ENCODE measurements at regions not wholly inside any gene's neighbourhood (a gene's known extent, or its start where the extent isn't known, plus 50 kb on each side); places are given as distances from the start of the nearest gene placed in this dataset.

DNA sequence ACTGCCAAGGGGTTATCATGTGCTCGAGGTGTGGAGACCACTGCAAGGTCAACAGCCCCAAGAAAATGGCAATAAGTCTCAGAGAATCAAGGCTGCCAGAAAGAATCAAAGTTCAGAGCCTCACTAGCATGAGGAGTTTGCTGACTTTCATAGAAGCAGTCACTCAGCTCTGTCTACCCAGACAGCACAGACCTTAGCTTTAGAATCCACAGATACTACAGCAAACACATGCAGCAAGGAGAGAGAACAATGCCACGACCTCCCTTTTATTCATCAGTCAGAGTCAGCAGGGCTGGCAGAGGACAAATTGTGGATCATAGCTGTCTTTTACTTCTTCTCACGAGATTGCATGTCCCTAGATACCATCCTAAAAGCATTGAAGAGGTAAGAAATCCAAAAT lies 121.3 kb downstream of the MBL2 start:
- DNase-seq (ENCODE audit: extremely low read depth, low read depth), result no peak
- TF ChIP-seq, protein P1, sequence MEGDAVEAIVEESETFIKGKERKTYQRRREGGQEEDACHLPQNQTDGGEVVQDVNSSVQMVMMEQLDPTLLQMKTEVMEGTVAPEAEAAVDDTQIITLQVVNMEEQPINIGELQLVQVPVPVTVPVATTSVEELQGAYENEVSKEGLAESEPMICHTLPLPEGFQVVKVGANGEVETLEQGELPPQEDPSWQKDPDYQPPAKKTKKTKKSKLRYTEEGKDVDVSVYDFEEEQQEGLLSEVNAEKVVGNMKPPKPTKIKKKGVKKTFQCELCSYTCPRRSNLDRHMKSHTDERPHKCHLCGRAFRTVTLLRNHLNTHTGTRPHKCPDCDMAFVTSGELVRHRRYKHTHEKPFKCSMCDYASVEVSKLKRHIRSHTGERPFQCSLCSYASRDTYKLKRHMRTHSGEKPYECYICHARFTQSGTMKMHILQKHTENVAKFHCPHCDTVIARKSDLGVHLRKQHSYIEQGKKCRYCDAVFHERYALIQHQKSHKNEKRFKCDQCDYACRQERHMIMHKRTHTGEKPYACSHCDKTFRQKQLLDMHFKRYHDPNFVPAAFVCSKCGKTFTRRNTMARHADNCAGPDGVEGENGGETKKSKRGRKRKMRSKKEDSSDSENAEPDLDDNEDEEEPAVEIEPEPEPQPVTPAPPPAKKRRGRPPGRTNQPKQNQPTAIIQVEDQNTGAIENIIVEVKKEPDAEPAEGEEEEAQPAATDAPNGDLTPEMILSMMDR (IDR thresholded peaks at IDR 0.05; ENCODE audit: low read depth, low read length, missing control alignments), result no peak
- H3K4me3 ChIP-seq (replicated peaks; ENCODE audit: low read depth, low read length), result no peak overlapping the region

DNA sequence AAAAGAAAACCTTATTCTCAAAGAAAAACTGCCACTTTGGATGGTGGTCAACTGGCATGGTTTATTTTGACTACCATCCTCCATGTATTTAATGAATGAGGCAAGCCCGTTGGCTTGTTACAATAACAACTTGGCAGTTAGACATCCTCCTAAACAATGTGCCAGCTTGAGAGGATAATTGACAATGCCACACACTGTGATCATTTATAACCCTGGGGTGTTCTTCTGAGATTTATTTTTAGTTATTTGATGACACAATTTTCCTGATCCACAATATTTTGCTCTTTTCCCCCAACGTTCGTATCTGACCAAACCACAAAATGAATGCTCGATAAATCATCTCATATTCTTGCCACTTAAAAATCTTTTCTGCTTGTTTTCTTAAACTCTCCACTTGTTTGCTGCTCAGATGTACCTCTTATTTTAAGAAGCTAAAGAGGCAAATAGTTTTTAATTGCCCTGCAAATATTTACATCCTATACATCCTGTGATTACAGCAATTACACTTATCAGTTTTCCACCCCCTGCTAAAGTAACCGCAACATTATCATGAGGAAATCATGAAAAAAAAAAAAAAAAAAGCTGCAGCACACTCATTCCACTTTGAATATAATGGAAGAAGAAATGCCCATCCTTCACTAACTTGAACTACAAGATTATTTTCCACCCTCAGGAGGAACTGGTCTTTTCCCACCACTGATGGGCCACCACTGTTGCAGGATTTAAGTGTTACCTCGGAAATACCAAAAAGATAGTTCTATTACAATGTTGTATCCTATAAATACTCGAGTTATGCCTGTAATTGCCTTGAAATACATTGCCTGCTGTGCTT lies 119.9 kb downstream of the MBL2 start:
- no peak overlapping the region for H3K4me3 ChIP-seq (replicated peaks; ENCODE audit: low read depth, low read length)
- TF ChIP-seq, protein P1 (IDR thresholded peaks at IDR 0.05; ENCODE audit: low read depth, low read length, missing control alignments), result no peak
- DNase-seq (ENCODE audit: extremely low read depth, low read depth), result no peak

DNA sequence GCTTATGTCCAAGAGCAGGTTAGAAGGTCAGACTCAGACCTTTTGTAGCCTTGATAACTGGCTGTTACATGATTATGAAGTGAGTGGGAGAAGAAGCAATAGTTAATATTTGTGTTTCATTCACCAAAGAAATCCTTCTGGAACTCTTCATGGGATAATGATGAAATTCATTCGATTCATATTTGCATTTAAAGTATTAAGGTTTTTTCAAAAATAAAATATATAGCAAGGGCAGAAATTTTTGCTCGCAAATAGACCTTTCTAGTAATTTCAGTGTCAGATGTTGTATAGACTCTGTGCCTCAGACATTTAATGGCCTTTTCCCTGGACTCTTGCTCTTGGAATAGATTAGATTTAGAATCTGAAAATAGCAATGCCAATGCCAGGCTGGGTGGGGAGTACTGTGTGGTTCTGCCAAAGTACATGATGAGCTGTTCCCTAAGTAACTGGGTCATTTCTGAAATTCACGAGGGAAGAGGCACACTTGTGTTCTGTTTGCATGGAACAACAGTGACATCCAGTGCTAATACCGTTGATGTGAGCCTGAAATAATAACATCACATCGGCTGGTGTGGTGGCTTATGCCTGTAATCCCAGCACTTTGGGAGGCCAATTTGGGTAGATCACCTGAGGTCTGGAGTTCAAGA lies 119.2 kb downstream of the MBL2 start:
- TF ChIP-seq, protein P1 (IDR thresholded peaks at IDR 0.05; ENCODE audit: low read depth, low read length, missing control alignments), result no peak
- H3K4me3 ChIP-seq (replicated peaks; ENCODE audit: low read depth, low read length), result no peak overlapping the region
- DNase-seq (ENCODE audit: extremely low read depth, low read depth), result no peak

DNA sequence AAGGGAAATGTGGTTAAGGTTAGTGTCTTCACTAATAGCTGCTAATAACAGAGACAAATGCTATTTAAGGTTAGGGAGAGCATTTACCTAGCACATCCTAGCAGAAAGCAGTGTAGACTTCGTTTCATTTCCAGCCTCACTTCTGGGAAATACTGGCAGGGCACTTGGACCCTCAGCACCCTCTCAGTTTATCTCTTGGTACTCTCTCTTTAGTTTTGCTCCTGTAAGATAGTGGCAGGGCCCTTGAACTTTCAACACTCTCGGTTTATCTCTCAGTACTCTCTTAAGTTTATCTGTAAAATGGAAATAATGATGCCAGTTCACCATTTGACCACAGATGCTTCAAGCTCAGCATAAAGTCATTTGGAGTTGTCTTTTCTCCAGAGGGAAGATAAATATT lies 118.4 kb downstream of the MBL2 start:
- no peak overlapping the region for H3K4me3 ChIP-seq (replicated peaks; ENCODE audit: low read depth, low read length)
- TF ChIP-seq, protein P1 (IDR thresholded peaks at IDR 0.05; ENCODE audit: low read depth, low read length, missing control alignments), result no peak
- no peak for DNase-seq (ENCODE audit: extremely low read depth, low read depth)

DNA sequence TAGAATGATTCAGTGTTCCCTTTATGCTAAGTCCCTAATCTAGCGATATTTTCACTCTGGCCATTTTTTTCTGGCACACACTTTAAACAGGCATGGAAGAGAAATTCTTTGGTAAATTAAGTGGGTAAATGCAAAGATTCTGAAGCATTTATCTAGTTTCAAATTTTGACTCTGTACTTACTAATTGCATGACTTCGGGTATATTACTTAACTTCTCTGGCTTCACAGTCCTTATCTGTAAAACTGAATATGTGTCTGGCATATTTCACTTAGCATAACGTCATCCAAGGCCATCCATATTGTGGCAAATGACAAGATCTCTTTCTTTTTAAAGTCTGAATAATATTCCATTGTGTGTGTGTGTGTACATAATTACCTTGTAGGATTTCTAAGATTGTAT lies 114.5 kb downstream of the MBL2 start:
- H3K4me3 ChIP-seq (replicated peaks; ENCODE audit: low read depth, low read length), result no peak overlapping the region
- TF ChIP-seq, protein P1 (IDR thresholded peaks at IDR 0.05; ENCODE audit: low read depth, low read length, missing control alignments), result no peak
- no peak for DNase-seq (ENCODE audit: extremely low read depth, low read depth)

DNA sequence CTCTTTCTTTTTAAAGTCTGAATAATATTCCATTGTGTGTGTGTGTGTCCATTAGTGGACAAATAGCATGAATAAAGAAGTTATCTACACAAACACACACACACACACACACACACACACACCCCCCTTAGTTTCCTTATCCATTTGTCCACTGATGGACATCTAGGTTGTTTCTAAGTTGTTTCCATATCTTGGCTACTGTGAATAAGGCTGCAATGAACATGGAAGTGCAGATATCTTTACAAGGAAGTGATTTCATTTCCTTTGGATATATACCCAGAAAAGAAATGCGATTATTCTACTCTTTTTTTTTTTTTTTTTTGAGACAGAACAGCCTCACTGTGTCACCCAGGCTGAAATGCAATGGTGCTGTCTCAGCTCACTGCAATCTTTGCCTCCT lies 113.5 kb downstream of the MBL2 start:
- TF ChIP-seq, protein P1 (IDR thresholded peaks at IDR 0.05; ENCODE audit: low read depth, low read length, missing control alignments), result no peak
- no peak overlapping the region for H3K4me3 ChIP-seq (replicated peaks; ENCODE audit: low read depth, low read length)
- DNase-seq (ENCODE audit: extremely low read depth, low read depth), result no peak

All from HFF-Myc (cell line).